Suppressor macrophage treated with lipopolysaccharide for 4 hours (primary cell): ENCODE measurements at regions not wholly inside any gene's neighbourhood (a gene's known extent, or its start where the extent isn't known, plus 50 kb on each side); places are given as distances from the start of the nearest gene placed in this dataset.
"Not testable (repeated sequence)": the region's sequence is repeated elsewhere in the genome, so short reads cannot be mapped to it uniquely, and the experiment has no call there.

Experiments
- DNase-seq: peaks from one replicate; pipeline ENCODE4 v3.0.0-alpha.2; 2020

- no peak for DNase-seq
Observed at GRCh38 chr5:72760259-72760658, 56.2 kb upstream of the TNPO1 start.

GRCh38 chr5:72752909-72753308, 63.6 kb upstream of the TNPO1 start:
- DNase-seq: no peak

- DNase-seq: no peak
Observed at GRCh38 chr5:72749362-72749997, 67.0 kb upstream of the TNPO1 start.

- DNase-seq: no peak
Observed at GRCh38 chr5:72747826-72748225, 68.6 kb upstream of the TNPO1 start.

GRCh38 chr5:72746736-72747135, 69.7 kb upstream of the TNPO1 start:
- no peak for DNase-seq

GRCh38 chr5:72744136-72744535, 72.3 kb upstream of the TNPO1 start:
- DNase-seq: no peak

GRCh38 chr5:72741805-72742204, 74.7 kb upstream of the TNPO1 start:
- DNase-seq: no peak

- no peak for DNase-seq
Observed at GRCh38 chr5:72733810-72734209, 82.7 kb upstream of the TNPO1 start.

GRCh38 chr5:72723581-72723980, 92.9 kb upstream of the TNPO1 start:
- DNase-seq: no peak

GRCh38 chr5:72722792-72723452, 93.5 kb upstream of the TNPO1 start:
- no peak for DNase-seq

- no peak for DNase-seq
Observed at GRCh38 chr5:72721844-72722243, 94.6 kb upstream of the TNPO1 start.

GRCh38 chr5:72720205-72720604, 96.3 kb upstream of the TNPO1 start:
- no peak for DNase-seq

GRCh38 chr5:72711351-72711750, 105.1 kb upstream of the TNPO1 start:
- no peak for DNase-seq

GRCh38 chr5:72709341-72709740, 107.1 kb upstream of the TNPO1 start:
- DNase-seq: no peak

- no peak for DNase-seq
Observed at GRCh38 chr5:72705178-72705577, 111.3 kb upstream of the TNPO1 start.

GRCh38 chr5:72703876-72704275, 112.6 kb upstream of the TNPO1 start:
- no peak for DNase-seq

GRCh38 chr5:72702881-72703434, 113.5 kb upstream of the TNPO1 start:
- no peak for DNase-seq

- DNase-seq: not testable (repeated sequence)
Observed at GRCh38 chr5:72702105-72702504, 114.4 kb upstream of the TNPO1 start.

- DNase-seq: no peak
Observed at GRCh38 chr5:72698481-72698880, 118.0 kb upstream of the TNPO1 start.

GRCh38 chr5:72697622-72698021, 118.8 kb upstream of the TNPO1 start:
- DNase-seq: no peak

GRCh38 chr5:72695659-72696058, 120.8 kb upstream of the TNPO1 start:
- no peak for DNase-seq

GRCh38 chr5:72694856-72695255, 121.6 kb upstream of the TNPO1 start:
- no peak for DNase-seq

GRCh38 chr5:72693546-72694205, 122.8 kb upstream of the TNPO1 start:
- no peak for DNase-seq
